HG03025 (cell line): ENCODE measurements at regions not wholly inside any gene's neighbourhood (a gene's known extent, or its start where the extent isn't known, plus 50 kb on each side); places are given as distances from the start of the nearest gene placed in this dataset.

Experiments
- ATAC-seq: cut with Tn5 transposase; IDR thresholded peaks from one replicate; pipeline ENCODE4 v1.9.1; 2021; ENCODE audit warnings: mild to moderate bottlenecking, moderate library complexity; ENCODE audit not compliant: unreplicated experiment, low FRiP score

DNA sequence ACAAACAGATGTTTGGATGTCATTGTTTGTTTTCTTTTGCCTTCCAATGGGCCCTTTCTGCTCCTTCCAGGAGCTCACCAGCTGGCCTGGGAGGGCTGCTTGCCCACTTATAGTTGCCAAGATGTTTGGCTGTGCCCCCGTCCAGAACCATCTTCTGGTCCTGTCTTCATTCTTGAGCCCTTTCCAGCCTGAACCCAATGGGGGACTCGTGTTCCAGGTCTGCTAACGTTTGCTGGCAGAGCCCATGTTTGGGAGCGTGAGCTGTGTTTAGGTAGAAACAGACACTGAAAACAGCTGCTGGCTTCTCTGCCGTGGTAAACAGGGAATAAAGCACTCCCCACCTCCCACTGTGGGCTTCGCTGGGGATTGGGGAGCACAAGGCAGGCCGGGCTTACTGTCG lies 83.2 kb upstream of the SYT13 start:
- ATAC-seq = no peak

- ATAC-seq = no peak
Observed at GRCh38 chr11:45368697-45369096, 82.6 kb upstream of the SYT13 start.

DNA sequence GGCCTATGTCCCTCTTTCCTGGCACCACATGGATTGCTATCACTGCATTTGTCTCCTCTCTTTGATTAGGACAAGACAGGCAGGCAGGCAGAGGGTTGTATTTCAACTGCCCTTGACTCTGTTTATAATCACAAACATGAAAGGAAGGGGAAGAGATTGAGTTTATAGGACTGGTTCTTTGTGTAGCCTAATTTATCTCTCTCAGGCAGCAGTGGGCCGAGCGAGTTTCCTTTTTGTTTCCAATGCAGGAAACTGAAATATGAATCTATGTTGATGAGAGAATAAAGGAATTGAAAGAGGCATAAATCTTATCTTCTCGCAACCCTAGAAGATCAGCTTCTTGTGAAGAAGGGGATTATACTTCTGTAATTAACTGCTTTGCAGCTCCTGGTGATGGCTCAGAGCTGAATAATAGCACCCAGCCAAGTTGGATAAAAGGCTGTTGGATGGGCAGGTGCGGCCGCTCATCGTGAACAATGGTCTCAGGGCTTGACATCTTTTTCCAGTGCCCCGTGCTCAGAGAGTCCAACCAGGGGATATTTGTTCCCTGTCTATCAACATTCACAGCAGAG lies 80.6 kb upstream of the SYT13 start:
- no peak for ATAC-seq

DNA sequence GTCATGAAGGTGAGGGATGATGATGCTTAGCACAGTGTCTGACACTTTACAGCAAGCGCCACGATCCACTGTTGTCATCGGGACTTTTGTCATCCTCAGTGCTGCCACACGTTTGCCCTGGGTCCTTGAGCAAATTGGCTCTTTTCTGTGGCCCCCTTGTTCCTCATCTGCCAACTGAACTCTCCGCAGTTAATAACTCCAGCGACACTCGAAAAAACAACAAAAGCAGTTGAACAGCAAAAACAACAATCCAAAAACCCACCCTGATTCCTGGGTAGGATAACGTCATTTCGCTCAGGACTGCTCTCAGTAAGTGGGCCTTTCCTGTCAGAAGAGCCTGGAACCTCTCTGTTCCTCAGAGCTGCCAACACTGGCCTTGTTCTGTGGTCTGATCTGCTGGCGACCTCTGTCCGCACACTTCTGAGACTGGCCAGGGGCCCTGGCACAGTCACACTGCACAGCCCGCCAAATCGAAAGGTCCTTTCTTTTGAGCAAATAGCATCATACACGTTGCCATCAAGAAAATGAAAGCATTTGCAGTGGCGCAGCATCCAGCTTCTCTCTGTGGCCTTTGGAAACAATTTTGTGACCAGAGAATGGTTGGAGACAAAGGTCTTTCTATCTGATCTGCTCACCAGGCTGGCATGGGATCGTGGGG lies 79.9 kb upstream of the SYT13 start:
- no peak for ATAC-seq

GRCh38 chr11:45362636-45363035 lies 76.5 kb upstream of the SYT13 start:
- no peak for ATAC-seq

GRCh38 chr11:45361551-45361950 lies 75.4 kb upstream of the SYT13 start:
- no peak for ATAC-seq

DNA sequence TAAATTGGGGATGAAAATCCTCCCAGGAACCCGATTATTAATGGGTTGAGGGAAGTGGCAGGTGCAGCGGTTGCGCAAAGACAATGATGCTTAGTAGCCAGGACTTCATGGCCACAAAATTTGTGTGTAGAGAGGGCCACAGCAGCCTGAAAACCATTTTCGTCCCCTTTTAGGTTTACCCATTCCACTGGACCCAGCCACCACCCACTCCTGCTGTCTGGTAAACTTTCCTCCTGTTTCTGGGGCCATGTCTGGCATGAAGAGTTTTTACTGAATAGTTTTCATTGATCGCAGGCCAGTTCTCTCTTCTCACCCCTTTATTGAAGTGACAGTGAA lies 69.5 kb upstream of the SYT13 start:
- no peak for ATAC-seq

DNA sequence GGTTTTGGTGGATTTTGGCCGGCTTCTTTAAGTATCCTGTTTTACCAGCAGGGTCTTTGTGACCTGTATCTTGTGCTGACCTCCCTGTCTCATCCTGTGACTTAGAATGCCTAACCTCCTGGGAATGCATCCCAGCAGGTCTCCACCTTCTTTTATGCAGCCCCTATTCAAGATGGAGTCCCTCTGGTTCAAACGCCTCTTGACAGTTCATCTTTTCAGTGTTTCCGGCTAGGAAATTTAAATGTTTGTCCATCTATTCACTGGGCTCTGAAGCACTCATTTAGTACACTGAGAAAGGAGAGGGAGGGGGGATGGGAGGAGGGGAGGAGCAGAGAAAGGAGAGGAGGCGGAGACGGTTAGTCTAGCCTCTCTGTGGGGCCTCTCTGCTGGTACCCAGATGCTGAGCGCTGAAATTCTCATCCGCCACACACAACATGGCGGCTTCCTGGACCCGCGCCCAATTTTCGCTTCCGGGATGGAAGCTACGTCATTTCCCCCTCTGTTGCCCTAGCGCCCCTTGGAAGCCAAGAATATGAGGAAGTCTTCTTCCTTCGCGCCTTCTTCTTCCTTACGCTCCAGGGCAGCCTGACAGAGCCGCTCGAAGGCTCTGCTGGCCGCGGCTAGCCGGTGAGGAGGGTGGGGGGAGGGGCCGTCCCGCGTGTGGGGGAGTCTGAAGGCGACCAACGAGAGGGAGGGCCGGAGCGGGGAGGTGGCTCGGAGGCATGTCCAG lies 69.0 kb upstream of the SYT13 start:
- ATAC-seq = peak; percentile 80

GRCh38 chr11:45348729-45349128 lies 62.6 kb upstream of the SYT13 start:
- no peak for ATAC-seq

DNA sequence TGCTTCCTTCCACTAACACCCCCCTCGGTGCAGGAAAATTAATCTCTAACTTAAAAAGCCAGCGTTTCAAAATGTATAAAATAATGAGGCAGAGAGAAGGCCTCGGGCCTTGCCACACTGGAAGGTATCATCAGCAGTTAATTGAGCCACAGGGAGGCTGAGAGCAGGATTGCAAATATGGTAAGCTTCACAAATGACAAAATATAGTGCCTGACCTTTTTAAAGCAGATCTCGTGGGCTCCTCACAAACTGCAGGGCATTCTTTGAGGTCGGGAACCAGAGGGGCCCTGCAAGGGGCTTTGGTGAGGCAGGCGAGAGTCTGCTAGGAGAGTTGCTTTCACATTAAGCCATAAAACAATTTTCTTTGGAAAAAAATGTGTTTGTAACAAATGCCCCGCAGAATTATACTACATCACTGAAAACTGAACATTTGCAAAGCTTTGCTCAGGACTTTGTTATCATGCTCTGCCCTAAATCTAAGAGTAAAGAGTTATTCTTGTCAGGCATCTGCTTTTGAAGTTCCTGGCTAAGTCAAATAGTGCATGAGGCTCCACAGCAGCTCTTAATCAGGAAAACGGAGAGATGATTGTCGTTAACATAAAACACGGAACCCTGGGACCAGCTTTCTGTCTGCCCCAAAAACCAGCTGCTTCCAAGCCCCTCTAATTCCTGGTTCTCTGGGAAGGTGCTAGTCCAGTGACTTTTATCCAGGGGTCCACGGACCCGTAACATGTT lies 61.4 kb upstream of the SYT13 start:
- no peak for ATAC-seq

DNA sequence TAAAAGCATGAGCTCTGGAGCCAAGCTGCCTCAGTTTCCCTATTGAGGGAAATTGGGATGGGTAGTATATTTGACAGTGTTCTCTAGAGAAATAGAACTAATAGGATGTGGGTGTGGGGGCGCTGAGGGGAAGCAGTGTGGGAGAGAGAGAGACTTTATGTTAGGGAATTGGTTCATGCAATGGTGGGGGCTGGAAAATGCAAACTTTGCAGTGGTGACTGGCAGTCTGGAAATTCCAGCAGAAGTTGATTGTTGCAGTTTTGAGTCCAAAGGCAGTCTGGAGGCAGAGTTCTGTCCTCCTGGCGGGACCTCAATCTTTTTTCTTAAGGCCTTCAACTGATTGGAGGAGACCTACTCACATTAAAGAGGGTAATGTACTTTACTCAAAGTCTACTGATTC lies 59.4 kb upstream of the SYT13 start:
- ATAC-seq = no peak

- ATAC-seq = no peak
Observed at GRCh38 chr11:45344028-45344427, 57.9 kb upstream of the SYT13 start.

DNA sequence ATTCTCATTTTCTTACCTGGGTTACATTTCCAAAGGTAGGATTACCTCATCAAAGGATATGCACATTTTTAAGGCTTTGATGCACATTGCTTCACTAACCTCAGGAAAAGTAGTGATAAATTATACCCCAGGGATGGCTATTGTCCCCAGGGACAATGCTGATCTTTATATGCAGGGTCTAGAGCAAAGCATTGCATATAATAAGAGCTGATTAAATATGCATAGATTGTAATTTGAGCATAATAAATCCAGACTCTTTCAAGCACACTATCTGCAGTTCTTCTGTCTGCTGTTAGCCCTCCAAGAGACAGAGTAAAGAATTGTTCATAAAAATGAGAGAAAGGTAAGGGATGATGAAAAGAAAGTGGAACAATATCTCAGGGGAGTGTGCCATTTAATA lies 57.3 kb upstream of the SYT13 start:
- no peak for ATAC-seq

DNA sequence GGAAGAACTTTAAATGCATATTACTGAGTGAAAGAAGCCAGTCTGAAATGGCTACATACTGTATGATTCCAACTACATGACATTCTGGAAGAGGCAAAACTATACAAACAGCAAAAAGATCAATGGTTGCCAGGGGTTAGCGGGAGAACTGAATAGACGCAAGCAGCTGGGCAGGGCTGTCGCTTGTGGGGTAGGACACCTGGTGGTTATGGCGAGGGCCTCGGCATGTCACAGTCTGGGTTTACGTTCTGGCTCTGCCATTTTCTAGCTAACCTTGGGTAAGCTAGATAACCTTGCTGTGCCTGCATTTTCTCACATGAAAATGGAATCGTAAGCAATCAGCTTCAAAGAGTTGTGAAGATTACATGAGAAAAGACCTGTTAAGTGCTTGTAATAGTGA lies 55.2 kb upstream of the SYT13 start:
- ATAC-seq = no peak

DNA sequence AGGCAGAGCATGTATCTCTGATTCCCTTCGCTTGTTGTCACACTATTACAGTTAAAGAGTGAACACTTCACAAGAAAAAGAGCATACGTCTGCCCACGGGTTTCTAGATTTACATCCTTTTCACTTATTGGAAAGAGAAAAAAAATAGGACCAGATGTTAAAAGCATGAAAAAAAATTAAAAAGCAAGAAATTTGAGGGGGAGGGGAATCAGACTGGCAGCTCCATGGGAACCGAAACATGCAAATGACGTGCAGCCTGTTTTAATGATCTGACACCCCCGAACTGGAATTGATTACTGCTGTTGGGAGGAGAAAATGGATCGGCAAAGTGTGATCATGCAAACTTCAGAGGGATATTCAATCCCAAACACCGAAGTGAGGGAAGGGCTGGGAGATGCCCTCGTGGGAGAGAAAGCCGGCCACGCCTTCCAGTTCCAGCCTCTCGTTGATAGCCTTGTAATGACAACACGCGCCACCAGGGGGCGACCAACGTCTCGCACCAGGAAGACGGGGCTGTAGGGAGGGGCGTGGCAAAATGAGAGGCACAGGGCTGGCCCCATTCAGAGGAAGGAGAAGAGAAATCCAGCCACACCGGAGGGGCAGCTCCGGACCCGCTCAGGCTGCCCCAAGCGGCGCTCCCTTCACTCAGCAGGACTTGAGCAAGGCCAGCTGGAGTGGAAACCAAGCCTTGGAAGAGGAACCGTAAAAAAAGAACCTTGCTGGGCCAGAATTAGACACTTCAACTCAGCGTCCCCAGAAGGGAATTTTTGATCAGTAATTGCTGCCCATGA lies 53.8 kb upstream of the SYT13 start:
- ATAC-seq = peak; percentile 92

DNA sequence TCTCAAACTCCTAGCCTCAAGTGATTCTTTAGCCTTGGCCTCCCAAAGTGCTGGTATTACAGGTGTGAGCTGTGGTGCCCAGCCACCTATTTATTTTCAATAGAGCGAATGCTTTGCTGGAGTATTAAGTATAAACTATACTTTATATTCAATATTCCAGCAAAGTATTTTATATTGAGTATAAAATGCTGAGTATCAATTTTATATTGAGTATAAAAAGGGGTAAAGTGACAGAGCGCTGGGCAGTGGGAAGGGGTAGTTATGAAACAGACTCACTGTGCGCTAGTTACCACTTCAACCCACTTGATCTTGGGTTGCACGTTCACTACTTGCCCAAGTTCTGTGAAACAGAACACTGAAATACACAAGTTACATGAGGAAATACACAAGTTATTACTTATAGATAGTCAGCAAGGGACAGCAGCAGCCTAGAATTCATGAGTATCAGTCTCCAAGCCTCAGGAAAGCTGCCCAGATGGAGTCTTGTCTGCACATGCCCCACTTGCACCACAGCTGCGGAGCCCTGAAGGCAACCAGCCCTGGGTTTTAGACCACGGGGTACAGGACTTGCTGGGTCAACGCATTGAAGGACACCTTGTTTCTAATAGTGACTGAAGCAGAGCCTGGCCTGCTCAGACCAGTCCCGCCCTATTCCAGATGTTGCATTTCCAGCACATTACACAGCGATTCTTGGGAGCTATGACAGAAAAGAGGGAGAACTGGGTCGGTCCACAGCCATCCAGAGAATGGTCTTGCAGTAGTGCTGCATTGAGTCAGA lies 51.6 kb upstream of the SYT13 start:
- no peak for ATAC-seq

DNA sequence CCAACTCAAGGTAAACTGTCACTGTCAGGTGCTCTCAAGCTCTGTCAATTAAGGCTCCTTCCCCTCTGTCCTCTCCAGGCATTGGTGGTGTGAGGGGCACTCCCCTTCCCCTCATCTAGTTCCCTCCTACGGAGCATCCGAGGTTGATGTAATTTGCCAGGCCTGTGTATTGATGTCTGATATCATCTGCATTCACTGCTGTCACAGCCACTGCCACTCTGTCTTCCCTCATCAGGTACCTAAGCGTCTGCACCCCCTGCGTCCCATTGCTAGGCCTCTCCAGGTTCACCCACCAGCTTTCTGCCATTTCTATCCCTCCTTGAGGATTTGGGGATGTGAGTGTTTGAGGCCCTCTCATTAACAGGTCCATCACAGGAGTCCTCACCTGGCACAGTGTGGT lies 50.0 kb upstream of the SYT13 start:
- ATAC-seq = no peak
